ENCODE measurements at regions not wholly inside any gene's neighbourhood (a gene's known extent, or its start where the extent isn't known, plus 50 kb on each side); places are given as distances from the start of the nearest gene placed in this dataset.
"Not testable (repeated sequence)": the region's sequence is repeated elsewhere in the genome, so short reads cannot be mapped to it uniquely, and the experiment has no call there.

DNA sequence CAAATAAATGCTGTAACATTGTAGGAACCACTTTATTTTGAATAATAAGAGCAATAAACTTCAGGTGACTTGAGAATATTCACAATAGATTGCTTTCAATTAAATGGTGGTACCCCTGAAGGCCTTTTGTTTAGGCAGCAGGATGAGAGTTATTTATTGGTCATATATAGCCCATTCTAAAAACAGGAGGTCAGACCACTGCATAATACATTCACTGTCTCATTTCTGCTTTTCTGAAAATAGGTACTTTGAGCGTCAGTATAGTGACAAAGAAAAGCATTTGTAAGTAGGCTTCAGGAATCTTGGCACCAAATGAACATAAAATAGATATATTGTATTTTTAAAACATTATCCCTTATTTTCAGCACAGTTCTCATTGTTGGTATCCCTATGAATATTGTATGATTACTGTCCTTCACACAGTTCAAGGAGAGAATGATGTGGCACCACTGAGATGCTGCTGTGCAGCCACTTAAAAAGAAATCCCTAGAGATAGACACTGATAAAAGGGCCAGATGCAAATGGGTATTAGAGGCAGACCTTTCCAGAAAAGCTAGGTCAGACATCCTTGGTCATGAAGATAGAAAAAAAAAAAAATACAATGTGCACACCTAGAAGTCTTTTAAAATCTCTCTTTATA is 381.8 kb upstream of the ST8SIA4 start:
- no peak overlapping the region for H3K4me3 ChIP-seq
- H3K27me3 ChIP-seq (replicated peaks; ENCODE audit: insufficient read depth) = no peaks in the 10 kb centered on the region
- no peaks in the 10 kb centered on the region for H3K4me1 ChIP-seq (ENCODE audit: control insufficient read depth in 1 of 2, low read depth in 2 of 2)
- H3K36me3 ChIP-seq = no peaks in the 10 kb centered on the region
- H3K9me3 ChIP-seq = no peaks in the 10 kb centered on the region
- H3K27ac ChIP-seq = no peak overlapping the region
- TF ChIP-seq, protein P1, sequence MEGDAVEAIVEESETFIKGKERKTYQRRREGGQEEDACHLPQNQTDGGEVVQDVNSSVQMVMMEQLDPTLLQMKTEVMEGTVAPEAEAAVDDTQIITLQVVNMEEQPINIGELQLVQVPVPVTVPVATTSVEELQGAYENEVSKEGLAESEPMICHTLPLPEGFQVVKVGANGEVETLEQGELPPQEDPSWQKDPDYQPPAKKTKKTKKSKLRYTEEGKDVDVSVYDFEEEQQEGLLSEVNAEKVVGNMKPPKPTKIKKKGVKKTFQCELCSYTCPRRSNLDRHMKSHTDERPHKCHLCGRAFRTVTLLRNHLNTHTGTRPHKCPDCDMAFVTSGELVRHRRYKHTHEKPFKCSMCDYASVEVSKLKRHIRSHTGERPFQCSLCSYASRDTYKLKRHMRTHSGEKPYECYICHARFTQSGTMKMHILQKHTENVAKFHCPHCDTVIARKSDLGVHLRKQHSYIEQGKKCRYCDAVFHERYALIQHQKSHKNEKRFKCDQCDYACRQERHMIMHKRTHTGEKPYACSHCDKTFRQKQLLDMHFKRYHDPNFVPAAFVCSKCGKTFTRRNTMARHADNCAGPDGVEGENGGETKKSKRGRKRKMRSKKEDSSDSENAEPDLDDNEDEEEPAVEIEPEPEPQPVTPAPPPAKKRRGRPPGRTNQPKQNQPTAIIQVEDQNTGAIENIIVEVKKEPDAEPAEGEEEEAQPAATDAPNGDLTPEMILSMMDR (IDR thresholded peaks at IDR 0.05) = no peak
- ATAC-seq (ENCODE audit: insufficient number of reproducible peaks, low FRiP score, low read depth) (no peak), DNase-seq (ENCODE audit: low spot score) (no peak)

DNA sequence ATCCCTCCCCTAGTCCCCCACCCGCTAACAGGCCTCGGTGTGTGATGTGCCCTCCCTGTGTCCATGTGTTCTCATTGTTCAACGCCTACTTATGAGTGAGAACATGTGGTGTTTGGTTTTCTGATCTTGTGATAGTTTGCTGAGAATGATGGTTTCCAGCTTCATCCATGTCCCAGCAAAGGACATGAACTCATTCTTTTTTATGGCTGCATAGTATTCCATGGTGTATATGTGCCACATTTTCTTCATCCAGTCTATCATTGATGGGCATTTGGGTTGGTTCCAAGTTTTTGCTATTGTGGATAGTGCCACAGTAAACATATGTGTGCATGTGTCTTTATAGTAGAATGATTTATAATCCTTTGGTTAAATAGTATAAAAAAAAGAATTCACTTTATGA is 380.9 kb upstream of the ST8SIA4 start:
- not testable (repeated sequence) for H3K27me3 ChIP-seq (replicated peaks; ENCODE audit: insufficient read depth); H3K36me3 ChIP-seq; DNase-seq (ENCODE audit: low spot score); H3K27ac ChIP-seq; H3K4me3 ChIP-seq; H3K4me1 ChIP-seq (ENCODE audit: control insufficient read depth in 1 of 2, low read depth in 2 of 2); H3K9me3 ChIP-seq; ATAC-seq (ENCODE audit: insufficient number of reproducible peaks, low FRiP score, low read depth)

DNA sequence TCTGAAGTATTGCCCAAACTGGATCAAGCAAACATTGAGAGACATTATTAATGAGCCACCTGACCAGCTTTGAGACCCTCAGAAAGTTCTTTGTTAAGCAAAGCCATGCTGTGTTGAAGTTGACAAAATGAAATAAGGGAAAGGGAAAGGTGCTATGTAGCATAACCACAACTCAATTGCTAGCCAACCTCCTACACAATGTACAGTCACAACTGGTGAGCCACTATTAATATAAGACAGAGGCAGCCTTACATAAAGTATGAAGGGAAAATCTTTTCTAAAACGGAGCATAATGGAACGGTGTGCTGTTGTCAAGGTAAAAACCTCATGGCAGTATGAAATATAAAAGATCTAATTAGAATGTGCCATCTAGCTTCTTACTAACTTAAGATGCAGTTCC is 375.8 kb upstream of the ST8SIA4 start:
- Histone ChIP-seq H3K4me1 (ENCODE audit: control insufficient read depth in 1 of 2, low read depth in 2 of 2) (no peaks in the 10 kb centered on the region), H3K4me3 (no peak overlapping the region), H3K9me3 (no peaks in the 10 kb centered on the region), H3K27ac (no peak overlapping the region), H3K36me3 (no peaks in the 10 kb centered on the region), H3K27me3 (replicated peaks; ENCODE audit: insufficient read depth) (no peaks in the 10 kb centered on the region)
- ATAC-seq (ENCODE audit: insufficient number of reproducible peaks, low FRiP score, low read depth) (no peak), DNase-seq (ENCODE audit: low spot score) (no peak)
- TF ChIP-seq, protein P1 (IDR thresholded peaks at IDR 0.05) = no peak

DNA sequence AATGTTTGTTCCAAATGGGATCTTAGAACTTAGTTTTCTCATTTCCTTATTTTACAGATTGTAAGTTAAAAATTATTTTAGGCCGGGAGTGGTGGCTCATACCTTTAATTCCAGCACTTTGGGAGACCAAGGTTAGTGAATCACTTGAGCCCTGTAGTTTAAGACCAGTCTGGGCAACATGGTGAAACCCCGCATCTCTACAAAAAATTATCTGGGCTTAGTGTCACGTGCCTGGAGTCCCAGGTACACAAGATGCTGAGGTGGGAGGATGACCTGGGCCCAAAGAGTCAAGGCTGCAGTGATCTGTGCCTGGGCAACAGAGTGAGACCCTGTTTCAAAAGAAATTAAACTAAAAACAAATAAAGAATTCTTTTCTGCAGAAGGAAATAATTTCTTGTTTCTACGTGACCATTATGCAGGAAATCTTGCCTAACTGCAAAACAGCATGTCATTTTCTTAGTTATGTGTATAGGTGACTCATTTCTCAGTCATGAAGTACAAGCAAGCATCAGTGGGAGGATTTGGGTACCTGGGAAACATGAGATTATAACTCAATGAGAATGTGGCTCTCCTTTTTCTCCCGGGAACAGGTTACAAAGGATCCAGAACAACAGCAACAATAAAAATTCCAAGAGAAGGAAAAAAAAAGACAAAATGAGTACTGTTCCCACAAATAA is 375.1 kb upstream of the ST8SIA4 start:
- Histone ChIP-seq H3K27me3 (replicated peaks; ENCODE audit: insufficient read depth) (no peaks in the 10 kb centered on the region), H3K9me3 (no peaks in the 10 kb centered on the region), H3K27ac (no peak overlapping the region), H3K4me3 (no peak overlapping the region), H3K4me1 (ENCODE audit: control insufficient read depth in 1 of 2, low read depth in 2 of 2) (no peaks in the 10 kb centered on the region), H3K36me3 (no peaks in the 10 kb centered on the region)
- ATAC-seq (ENCODE audit: insufficient number of reproducible peaks, low FRiP score, low read depth) (no peak), DNase-seq (ENCODE audit: low spot score) (no peak)
- TF ChIP-seq, protein P1 (IDR thresholded peaks at IDR 0.05) = no peak

DNA sequence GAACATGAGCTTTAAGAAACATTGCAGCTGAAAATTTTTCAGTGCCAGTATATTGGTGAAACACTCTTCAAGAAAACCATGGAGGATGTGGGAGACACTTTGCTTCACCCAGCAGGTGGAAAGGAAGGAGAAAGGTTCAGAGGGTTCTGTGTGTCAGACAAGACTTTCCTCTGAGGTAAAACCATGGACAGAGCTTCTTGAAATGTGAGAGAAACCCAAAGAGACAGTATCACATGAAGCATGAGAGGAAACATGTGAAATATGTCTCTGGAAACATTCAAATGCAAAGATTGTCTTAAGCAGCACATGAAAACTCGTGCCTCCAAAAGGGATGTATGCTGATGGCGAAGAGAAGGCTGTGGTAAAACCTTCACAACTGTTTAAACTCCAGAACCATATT is 368.9 kb upstream of the ST8SIA4 start:
- Histone ChIP-seq H3K27me3 (replicated peaks; ENCODE audit: insufficient read depth) (no peaks in the 10 kb centered on the region), H3K27ac (no peak overlapping the region), H3K36me3 (no peaks in the 10 kb centered on the region), H3K9me3 (no peaks in the 10 kb centered on the region), H3K4me3 (no peak overlapping the region), H3K4me1 (ENCODE audit: control insufficient read depth in 1 of 2, low read depth in 2 of 2) (no peaks in the 10 kb centered on the region)
- ATAC-seq (ENCODE audit: insufficient number of reproducible peaks, low FRiP score, low read depth) (no peak), DNase-seq (ENCODE audit: low spot score) (no peak)
- TF ChIP-seq, protein P1 (IDR thresholded peaks at IDR 0.05) = no peak

All from thoracic aorta (tissue), 2 donors.